CD4-positive, alpha-beta T cell (primary cell): ENCODE measurements at regions not wholly inside any gene's neighbourhood (a gene's known extent, or its start where the extent isn't known, plus 50 kb on each side); places are given as distances from the start of the nearest gene placed in this dataset.

Experiments used
- ATAC-seq: fragments of 200-7000 bp; cut with Tn5 transposase; one replicate; pipeline ENCODE4 v1.10.0; 2022; ENCODE audit warnings: mild to moderate bottlenecking; ENCODE audit not compliant: poor library complexity
- CTCF ChIA-PET: fragments of 350-600 bp; sonication (Branson Sonifier 250); formaldehyde crosslinking; loops from one replicate; lab custom pipeline; 2021; ENCODE audit warnings: antibody characterized with exemption, inconsistent platforms; lab: Charles Lee
- POLR2A ChIA-PET: fragments of 350-600 bp; sonication (Branson Sonifier 250); formaldehyde crosslinking; loops from one replicate; lab custom pipeline; 2021; ENCODE audit warnings: antibody characterized with exemption, inconsistent platforms; lab: Charles Lee
- DNase-seq, 14 experiments: peaks; one replicate each; pipeline ENCODE4 v3.0.0-alpha.2; 2013 to 2020; ENCODE audit warnings: mixed read lengths in 2 of 14
- H3K27ac ChIP-seq, 2 donors: one replicate each; pipeline versions ENCODE4 v1.5.1 to v1.7.0; 2013; ENCODE audit warnings: low read length in 2 of 2, low read depth in 1 of 2, mild to moderate bottlenecking in 1 of 2
- H3K27me3 ChIP-seq, 2 experiments: 1 replicate in 1 of 2; 2 replicates in 1 of 2; pipeline versions ENCODE4 v1.6.1 to v1.7.0; 2013; ENCODE audit warnings: low read length in 2 of 2, control low read depth in 1 of 2, mild to moderate bottlenecking in 1 of 2, moderate library complexity in 1 of 2; ENCODE audit not compliant: insufficient read depth in 2 of 2, control insufficient read depth in 1 of 2
- H3K36me3 ChIP-seq: one replicate; pipeline ENCODE4 v1.6.1; 2013; ENCODE audit warnings: low read length, control low read depth; ENCODE audit not compliant: insufficient read depth
- H3K4me1 ChIP-seq: one replicate; pipeline ENCODE4 v1.6.1; 2013; ENCODE audit warnings: low read length, control low read depth; ENCODE audit not compliant: insufficient read depth
- H3K4me3 ChIP-seq: one replicate; pipeline ENCODE4 v1.5.1; 2013; ENCODE audit warnings: mild to moderate bottlenecking, low read length, moderate library complexity
- H3K9me3 ChIP-seq, 2 experiments: 1 replicate in 1 of 2; 2 replicates in 1 of 2; pipeline versions ENCODE4 v1.6.1 to v1.7.0; 2013; ENCODE audit warnings: low read length in 2 of 2, mild to moderate bottlenecking in 2 of 2, control low read depth in 1 of 2, moderate library complexity in 1 of 2; ENCODE audit not compliant: control insufficient read depth in 1 of 2, insufficient read depth in 1 of 2
- H3K27ac Mint-ChIP-seq: one replicate; pipeline ENCODE4 v1.8.0; 2020; ENCODE audit warnings: mixed read lengths
- H3K27me3 Mint-ChIP-seq: one replicate; pipeline ENCODE4 v1.8.0; 2021; ENCODE audit warnings: mixed read lengths
- H3K36me3 Mint-ChIP-seq: one replicate; pipeline ENCODE4 v1.8.0; 2021; ENCODE audit warnings: low read depth, mixed read lengths
- H3K4me1 Mint-ChIP-seq: one replicate; pipeline ENCODE4 v1.8.0; 2021; ENCODE audit warnings: low read depth, mixed read lengths
- H3K4me3 Mint-ChIP-seq: one replicate; pipeline ENCODE4 v1.8.0; 2020; ENCODE audit warnings: mild to moderate bottlenecking, mixed read lengths
- H3K9me3 Mint-ChIP-seq: one replicate; pipeline ENCODE4 v1.8.0; 2020; ENCODE audit warnings: mixed read lengths
- CTCF ChIP-seq: fragments of 200-600 bp; IDR thresholded peaks from one replicate; pipeline ENCODE4 v1.8.0; 2022; ENCODE audit warnings: antibody characterized with exemption, mild to moderate bottlenecking
- intact Hi-C, 2 experiments: fragments of 100-400 bp; cut with DNase I in 1 of 2; cut with micrococcal nuclease in 1 of 2; formaldehyde crosslinking; loops; one replicate each; pipeline versions ENCODE4 v1.15.1 to v1.9.0; 2023 to 2025; cut with DNase I, micrococcal nuclease

GRCh38 chr21:28144089-28144488, 848.6 kb downstream of the LTN1 start:
- ATAC-seq = no peak
- no peak for TF ChIP-seq CTCF
- H3K27me3 ChIP-seq = no peaks in the 10 kb centered on the region
- Mint-ChIP-seq H3K4me3 (no peak overlapping the region), H3K4me1 (no peaks in the 10 kb centered on the region), H3K36me3 (no peaks in the 10 kb centered on the region), H3K9me3 (peaks cover 2% of the 10 kb centered on the region), H3K27ac (no peak overlapping the region), H3K27me3 (no peaks in the 10 kb centered on the region)
- H3K4me3 ChIP-seq = no peak overlapping the region
- no peaks in the 10 kb centered on the region for H3K4me1 ChIP-seq
- H3K36me3 ChIP-seq = no peaks in the 10 kb centered on the region
- ChIA-PET POLR2A (no interaction called here), CTCF (no interaction called here)
- intact Hi-C loops = no loop called here
- H3K9me3 ChIP-seq = no peaks in the 10 kb centered on the region
- DNase-seq = no peak
- H3K27ac ChIP-seq = no peak overlapping the region

GRCh38 chr21:28142697-28143096, 850.0 kb downstream of the LTN1 start:
- Histone ChIP-seq H3K27ac (no peak overlapping the region), H3K4me1 (no peaks in the 10 kb centered on the region), H3K27me3 (no peaks in the 10 kb centered on the region), H3K36me3 (no peaks in the 10 kb centered on the region), H3K9me3 (no peaks in the 10 kb centered on the region), H3K4me3 (no peak overlapping the region)
- intact Hi-C loops = no loop called here
- ATAC-seq (no peak), DNase-seq (peak in 3 of 14 experiments; percentile 1 to 57 (median 38))
- Mint-ChIP-seq H3K27ac (no peak overlapping the region), H3K4me3 (no peak overlapping the region), H3K27me3 (no peaks in the 10 kb centered on the region), H3K36me3 (no peaks in the 10 kb centered on the region), H3K4me1 (no peaks in the 10 kb centered on the region), H3K9me3 (no peaks in the 10 kb centered on the region)
- no peak for TF ChIP-seq CTCF
- POLR2A ChIA-PET = no interaction called here
- CTCF ChIA-PET = no interaction called here

GRCh38 chr21:28138272-28138671, 854.4 kb downstream of the LTN1 start:
- CTCF ChIA-PET = no interaction called here
- no peak for TF ChIP-seq CTCF
- intact Hi-C loops = no loop called here
- no peaks in the 10 kb centered on the region for H3K4me1 ChIP-seq
- POLR2A ChIA-PET = no interaction called here
- Mint-ChIP-seq H3K4me3 (no peak overlapping the region), H3K27ac (no peak overlapping the region), H3K36me3 (no peaks in the 10 kb centered on the region), H3K9me3 (peaks cover 3% of the 10 kb centered on the region), H3K4me1 (no peaks in the 10 kb centered on the region), H3K27me3 (no peaks in the 10 kb centered on the region)
- no peak overlapping the region for H3K27ac ChIP-seq
- no peaks in the 10 kb centered on the region for H3K9me3 ChIP-seq
- ATAC-seq (no peak), DNase-seq (no peak)
- no peaks in the 10 kb centered on the region for H3K36me3 ChIP-seq
- H3K27me3 ChIP-seq = no peaks in the 10 kb centered on the region
- H3K4me3 ChIP-seq = no peak overlapping the region
